Upper lobe of left lung (tissue), 6 donors: ENCODE measurements at regions not wholly inside any gene's neighbourhood (a gene's known extent, or its start where the extent isn't known, plus 50 kb on each side); places are given as distances from the start of the nearest gene placed in this dataset.

ENCODE experiments used
- ATAC-seq, 2 donors: fragments of 200-7000 bp; cut with Tn5 transposase; one replicate each; pipeline ENCODE4 v1.9.1; 2022; ENCODE audit warnings: mild to moderate bottlenecking in 2 of 2, moderate library complexity in 2 of 2; ENCODE audit not compliant: low FRiP score in 2 of 2
- DNase-seq, 2 donors: peaks; one replicate each; pipeline ENCODE4 v3.0.0-alpha.2; 2019 to 2020
- H3K27ac ChIP-seq, 4 donors: fragments of 200-600 bp; sonication (generic); one replicate each; pipeline ENCODE4 v1.5.1; 2016 to 2019
- H3K27me3 ChIP-seq, 4 donors: fragments of 200-600 bp; sonication (generic); one replicate each; pipeline ENCODE4 v1.5.1; 2017 to 2019
- H3K36me3 ChIP-seq, 4 donors: fragments of 200-600 bp; sonication (generic); one replicate each; pipeline ENCODE4 v1.5.1; 2016 to 2019
- H3K4me1 ChIP-seq, 4 donors: fragments of 200-600 bp; sonication (generic); one replicate each; pipeline ENCODE4 v1.5.1; 2018 to 2019
- H3K4me3 ChIP-seq, 4 donors: fragments of 200-600 bp; sonication (generic); one replicate each; pipeline ENCODE4 v1.5.1; 2017 to 2019; ENCODE audit warnings: mild to moderate bottlenecking in 2 of 4, moderate library complexity in 1 of 4
- H3K9me3 ChIP-seq, 4 donors: fragments of 200-600 bp; sonication (generic); one replicate each; pipeline ENCODE4 v1.5.1; 2018 to 2019
- CTCF ChIP-seq, 6 experiments: fragments of 450-650 bp in 4 of 6; fragments of 200-600 bp in 2 of 6; sonication (generic) in 2 of 6; IDR thresholded peaks; one replicate each; pipeline ENCODE4 v1.5.1; 2016 to 2019; ENCODE audit warnings: antibody characterized with exemption in 6 of 6
- EP300 ChIP-seq, 4 donors: sonication (generic); formaldehyde crosslinking; IDR thresholded peaks; one replicate each; pipeline ENCODE4 v1.5.1; 2017; ENCODE audit warnings: antibody characterized with exemption in 4 of 4, control low read depth in 2 of 4
- POLR2A ChIP-seq, 4 donors: fragments of 450-650 bp; IDR thresholded peaks; one replicate each; pipeline ENCODE4 v1.5.1; 2016 to 2017; ENCODE audit warnings: antibody characterized with exemption in 4 of 4, mild to moderate bottlenecking in 2 of 4
- POLR2AphosphoS5 ChIP-seq, 2 donors: sonication (generic); formaldehyde crosslinking; IDR thresholded peaks; one replicate each; pipeline ENCODE4 v1.5.1; 2017; ENCODE audit warnings: antibody characterized with exemption in 2 of 2
- WGBS, 2 donors: methylation state at CpG; one replicate each; pipeline ENCODE4 v1.1.5; 2017 to 2018; 5-methylcytosine and 5-hydroxymethylcytosine counted together
- donor health status: DM: no; HTN: no; CAD: no; lungs with moderate emphysema.
- donor health status: DM: no; HTN: yes; CAD: no; lungs with severe emphysema.

DNA sequence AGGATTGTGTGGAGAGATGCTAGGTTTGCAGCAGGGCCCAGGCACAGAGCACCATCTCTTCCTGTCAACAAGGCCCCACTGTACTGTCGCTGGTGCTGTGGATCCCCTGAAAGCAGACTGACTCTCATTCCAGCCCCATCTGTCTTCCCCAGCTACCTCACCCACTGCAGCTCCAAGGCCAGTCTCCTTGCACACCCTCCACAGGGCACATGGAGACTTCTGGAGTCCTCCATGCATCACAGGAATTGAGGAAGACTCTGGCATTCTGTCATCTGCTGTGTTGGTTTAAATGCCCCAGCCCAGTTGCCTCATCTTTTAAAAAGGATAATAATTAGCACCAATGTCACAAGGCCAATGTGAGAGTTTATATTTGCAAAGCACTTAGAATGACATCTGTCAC is 301.2 kb downstream of the RPLP1 start:
- 82 to 92% methylated on average over 1 of the region's 1 CpG for WGBS, 2 donors
- Histone ChIP-seq H3K4me3 (no peak overlapping the region), H3K36me3 (no peaks in the 10 kb centered on the region), H3K9me3 (no peaks in the 10 kb centered on the region), H3K4me1 (peaks cover 8 to 15% (median 11%) of the 10 kb centered on the region in 4 donors), H3K27ac (no peak overlapping the region), H3K27me3 (no peaks in the 10 kb centered on the region)
- DNase-seq (no peak), ATAC-seq (no peak)
- no peak for TF ChIP-seq POLR2AphosphoS5 (IDR thresholded peaks at IDR 0.05)
- no peak for TF ChIP-seq EP300 (IDR thresholded peaks at IDR 0.05)

GRCh38 chr15:69754313-69754712 is 301.7 kb downstream of the RPLP1 start:
- 95 to 96% methylated on average over 1 of the region's 1 CpG for WGBS, 2 donors
- DNase-seq (no peak), ATAC-seq (no peak)
- Histone ChIP-seq H3K4me1 (peaks cover 12 to 19% (median 15%) of the 10 kb centered on the region in 4 donors), H3K36me3 (no peaks in the 10 kb centered on the region), H3K9me3 (no peaks in the 10 kb centered on the region), H3K27ac (no peak overlapping the region), H3K27me3 (no peaks in the 10 kb centered on the region), H3K4me3 (no peak overlapping the region)
- no peak for TF ChIP-seq POLR2AphosphoS5 (IDR thresholded peaks at IDR 0.05)
- no peak for TF ChIP-seq EP300 (IDR thresholded peaks at IDR 0.05)
- no peak for TF ChIP-seq POLR2A (IDR thresholded peaks at IDR 0.05)
- TF ChIP-seq CTCF (IDR thresholded peaks at IDR 0.05) = no peak

- H3K27ac ChIP-seq = peak overlapping the region in 2 of 4 donors; percentile 41 to 56
- no peaks in the 10 kb centered on the region for H3K27me3 ChIP-seq
- no peaks in the 10 kb centered on the region for H3K36me3 ChIP-seq
- TF ChIP-seq EP300 (IDR thresholded peaks at IDR 0.05) (no peak), POLR2AphosphoS5 (IDR thresholded peaks at IDR 0.05) (no peak), POLR2A (IDR thresholded peaks at IDR 0.05) (no peak), CTCF (IDR thresholded peaks at IDR 0.05) (no peak)
- H3K9me3 ChIP-seq = no peaks in the 10 kb centered on the region
- H3K4me1 ChIP-seq = peaks cover 17 to 31% (median 22%) of the 10 kb centered on the region in 4 donors
- DNase-seq = peak in 1 of 2 donors; percentile 53
- ATAC-seq = no peak
- no peak overlapping the region for H3K4me3 ChIP-seq
- WGBS, 2 donors = 41 to 48% methylated on average over 7 of the region's 7 CpGs
These were observed 303.1 kb downstream of the RPLP1 start for GRCh38 chr15:69755551-69756310.

GRCh38 chr15:69756440-69756839 is 303.8 kb downstream of the RPLP1 start:
- 94 to 100% methylated on average over 3 of the region's 3 CpGs for WGBS, 2 donors
- H3K27me3 ChIP-seq = no peaks in the 10 kb centered on the region
- TF ChIP-seq POLR2A (IDR thresholded peaks at IDR 0.05) = no peak
- no peak for TF ChIP-seq CTCF (IDR thresholded peaks at IDR 0.05)
- TF ChIP-seq POLR2AphosphoS5 (IDR thresholded peaks at IDR 0.05) = no peak
- ATAC-seq (no peak), DNase-seq (no peak)
- no peaks in the 10 kb centered on the region for H3K36me3 ChIP-seq
- no peak overlapping the region for H3K4me3 ChIP-seq
- H3K27ac ChIP-seq = peak overlapping the region in 1 of 4 donors; percentile 56
- no peaks in the 10 kb centered on the region for H3K9me3 ChIP-seq
- H3K4me1 ChIP-seq = peaks cover 23 to 35% (median 25%) of the 10 kb centered on the region in 4 donors

DNA sequence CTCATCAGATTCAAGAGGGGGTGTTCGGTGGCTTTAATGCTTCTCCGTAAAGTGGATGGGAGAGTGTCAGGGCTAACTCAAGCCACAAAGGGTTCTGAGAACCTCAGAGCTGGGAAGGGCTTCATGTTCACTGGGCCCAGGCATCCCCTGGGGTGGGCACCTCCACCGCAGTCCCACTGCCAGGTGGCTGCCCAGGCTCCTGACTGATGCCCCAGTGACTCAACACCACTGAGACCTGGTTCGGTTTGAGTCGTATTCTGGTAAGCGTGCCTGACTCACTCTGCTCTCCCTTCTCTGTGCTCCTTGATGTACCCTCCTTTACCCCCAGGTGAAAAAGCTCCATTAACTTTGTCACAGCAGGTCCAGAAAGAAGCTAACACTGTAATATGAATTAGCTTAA is 304.6 kb downstream of the RPLP1 start:
- 94 to 96% methylated on average over 6 of the region's 6 CpGs for WGBS, 2 donors
- Histone ChIP-seq H3K27me3 (no peaks in the 10 kb centered on the region), H3K36me3 (no peaks in the 10 kb centered on the region), H3K9me3 (no peaks in the 10 kb centered on the region), H3K27ac (no peak overlapping the region), H3K4me3 (no peak overlapping the region), H3K4me1 (peaks cover 24 to 38% (median 29%) of the 10 kb centered on the region in 4 donors)
- TF ChIP-seq CTCF (IDR thresholded peaks at IDR 0.05) = no peak
- TF ChIP-seq POLR2A (IDR thresholded peaks at IDR 0.05) = no peak
- TF ChIP-seq EP300 (IDR thresholded peaks at IDR 0.05) = no peak
- TF ChIP-seq POLR2AphosphoS5 (IDR thresholded peaks at IDR 0.05) = no peak
- DNase-seq (peak in 1 of 2 donors; percentile 27), ATAC-seq (no peak)
